ENCODE measurements at regions not wholly inside any gene's neighbourhood (a gene's known extent, or its start where the extent isn't known, plus 50 kb on each side); places are given as distances from the start of the nearest gene placed in this dataset.

DNA sequence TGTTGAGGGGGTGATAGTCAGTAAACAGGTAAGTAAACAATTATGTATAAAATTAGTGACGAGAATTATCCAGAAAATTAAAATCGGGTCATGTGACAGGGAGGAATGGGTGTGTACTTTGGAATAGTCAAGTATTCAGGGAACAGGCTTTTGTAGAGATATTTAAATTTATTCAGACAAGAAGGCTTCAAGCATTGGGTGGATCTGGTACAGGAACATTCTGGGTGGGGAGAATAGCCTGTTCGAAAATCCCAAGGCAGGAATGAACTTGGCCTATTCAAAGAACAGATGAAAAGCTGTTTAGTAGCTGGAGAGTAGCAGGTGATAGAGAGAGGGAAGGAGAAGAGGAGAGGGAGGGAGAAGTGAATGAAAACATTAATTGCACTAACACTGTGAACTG, 448.9 kb upstream of the FZD8 start:
- Histone ChIP-seq H3K9me3 (ENCODE audit: low read depth, low read length) (no peaks in the 10 kb centered on the region), H4K20me1 (ENCODE audit: insufficient read depth, low read length) (no peaks in the 10 kb centered on the region), H3K27ac (ENCODE audit: low read depth, low read length) (no peak overlapping the region), H3K4me2 (ENCODE audit: insufficient read depth, low read length) (no peak overlapping the region), H3K4me3 (ENCODE audit: insufficient read depth, low read length) (no peak overlapping the region), H2AFZ (ENCODE audit: low read length) (no peak overlapping the region), H3K4me1 (ENCODE audit: insufficient read depth, low read length) (no peaks in the 10 kb centered on the region), H3K36me3 (ENCODE audit: insufficient read depth, low read length) (no peaks in the 10 kb centered on the region), H3K79me2 (ENCODE audit: insufficient read depth, low read length) (no peaks in the 10 kb centered on the region), H3K27me3 (ENCODE audit: insufficient read depth, low read length) (no peaks in the 10 kb centered on the region)
- TF ChIP-seq, protein P1, sequence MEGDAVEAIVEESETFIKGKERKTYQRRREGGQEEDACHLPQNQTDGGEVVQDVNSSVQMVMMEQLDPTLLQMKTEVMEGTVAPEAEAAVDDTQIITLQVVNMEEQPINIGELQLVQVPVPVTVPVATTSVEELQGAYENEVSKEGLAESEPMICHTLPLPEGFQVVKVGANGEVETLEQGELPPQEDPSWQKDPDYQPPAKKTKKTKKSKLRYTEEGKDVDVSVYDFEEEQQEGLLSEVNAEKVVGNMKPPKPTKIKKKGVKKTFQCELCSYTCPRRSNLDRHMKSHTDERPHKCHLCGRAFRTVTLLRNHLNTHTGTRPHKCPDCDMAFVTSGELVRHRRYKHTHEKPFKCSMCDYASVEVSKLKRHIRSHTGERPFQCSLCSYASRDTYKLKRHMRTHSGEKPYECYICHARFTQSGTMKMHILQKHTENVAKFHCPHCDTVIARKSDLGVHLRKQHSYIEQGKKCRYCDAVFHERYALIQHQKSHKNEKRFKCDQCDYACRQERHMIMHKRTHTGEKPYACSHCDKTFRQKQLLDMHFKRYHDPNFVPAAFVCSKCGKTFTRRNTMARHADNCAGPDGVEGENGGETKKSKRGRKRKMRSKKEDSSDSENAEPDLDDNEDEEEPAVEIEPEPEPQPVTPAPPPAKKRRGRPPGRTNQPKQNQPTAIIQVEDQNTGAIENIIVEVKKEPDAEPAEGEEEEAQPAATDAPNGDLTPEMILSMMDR (IDR thresholded peaks at IDR 0.05; ENCODE audit: extremely low read depth, low read depth, low read length): no peak
- DNase-seq (ENCODE audit: insufficient read length, low spot score, missing footprints): no peak

DNA sequence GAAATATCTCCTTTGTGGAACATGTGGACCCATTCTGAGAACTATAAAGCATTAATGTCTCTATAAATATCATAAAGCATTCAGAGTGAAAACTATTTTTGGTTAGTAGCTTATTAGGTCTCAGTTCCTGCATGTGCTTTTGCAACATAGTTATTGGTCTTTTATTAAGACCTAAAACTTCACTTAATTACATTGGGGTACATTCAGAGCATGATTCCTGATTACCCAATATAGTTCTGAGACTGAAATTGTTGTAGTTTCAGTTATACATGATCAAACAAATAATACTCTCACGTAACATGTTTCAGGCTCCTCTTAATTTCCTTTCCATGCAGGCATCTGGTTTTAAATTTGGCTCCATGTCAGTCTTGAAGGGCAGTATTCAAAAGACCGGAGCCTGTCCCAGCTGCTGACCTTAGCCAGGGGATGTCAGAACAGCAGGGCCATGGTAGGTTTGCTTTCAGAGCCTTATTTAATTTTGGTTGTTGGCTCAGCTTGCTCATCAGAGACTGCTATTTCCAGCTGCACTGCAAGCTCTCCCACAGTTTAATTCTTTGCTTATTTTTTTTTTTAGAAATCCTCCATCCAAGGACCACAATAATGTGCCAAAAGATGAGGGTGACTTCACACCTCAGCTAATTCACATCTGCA, 447.8 kb upstream of the FZD8 start:
- H3K27ac ChIP-seq (ENCODE audit: low read depth, low read length): no peak overlapping the region
- H3K9me3 ChIP-seq (ENCODE audit: low read depth, low read length): no peaks in the 10 kb centered on the region
- H3K36me3 ChIP-seq (ENCODE audit: insufficient read depth, low read length): no peaks in the 10 kb centered on the region
- no peak overlapping the region for H3K4me2 ChIP-seq (ENCODE audit: insufficient read depth, low read length)
- no peaks in the 10 kb centered on the region for H3K27me3 ChIP-seq (ENCODE audit: insufficient read depth, low read length)
- TF ChIP-seq, protein P1 (IDR thresholded peaks at IDR 0.05; ENCODE audit: extremely low read depth, low read depth, low read length): no peak
- H3K4me3 ChIP-seq (ENCODE audit: insufficient read depth, low read length): no peak overlapping the region
- no peaks in the 10 kb centered on the region for H4K20me1 ChIP-seq (ENCODE audit: insufficient read depth, low read length)
- no peaks in the 10 kb centered on the region for H3K79me2 ChIP-seq (ENCODE audit: insufficient read depth, low read length)
- H3K4me1 ChIP-seq (ENCODE audit: insufficient read depth, low read length): no peaks in the 10 kb centered on the region
- H2AFZ ChIP-seq (ENCODE audit: low read length): no peak overlapping the region
- DNase-seq (ENCODE audit: insufficient read length, low spot score, missing footprints): no peak

DNA sequence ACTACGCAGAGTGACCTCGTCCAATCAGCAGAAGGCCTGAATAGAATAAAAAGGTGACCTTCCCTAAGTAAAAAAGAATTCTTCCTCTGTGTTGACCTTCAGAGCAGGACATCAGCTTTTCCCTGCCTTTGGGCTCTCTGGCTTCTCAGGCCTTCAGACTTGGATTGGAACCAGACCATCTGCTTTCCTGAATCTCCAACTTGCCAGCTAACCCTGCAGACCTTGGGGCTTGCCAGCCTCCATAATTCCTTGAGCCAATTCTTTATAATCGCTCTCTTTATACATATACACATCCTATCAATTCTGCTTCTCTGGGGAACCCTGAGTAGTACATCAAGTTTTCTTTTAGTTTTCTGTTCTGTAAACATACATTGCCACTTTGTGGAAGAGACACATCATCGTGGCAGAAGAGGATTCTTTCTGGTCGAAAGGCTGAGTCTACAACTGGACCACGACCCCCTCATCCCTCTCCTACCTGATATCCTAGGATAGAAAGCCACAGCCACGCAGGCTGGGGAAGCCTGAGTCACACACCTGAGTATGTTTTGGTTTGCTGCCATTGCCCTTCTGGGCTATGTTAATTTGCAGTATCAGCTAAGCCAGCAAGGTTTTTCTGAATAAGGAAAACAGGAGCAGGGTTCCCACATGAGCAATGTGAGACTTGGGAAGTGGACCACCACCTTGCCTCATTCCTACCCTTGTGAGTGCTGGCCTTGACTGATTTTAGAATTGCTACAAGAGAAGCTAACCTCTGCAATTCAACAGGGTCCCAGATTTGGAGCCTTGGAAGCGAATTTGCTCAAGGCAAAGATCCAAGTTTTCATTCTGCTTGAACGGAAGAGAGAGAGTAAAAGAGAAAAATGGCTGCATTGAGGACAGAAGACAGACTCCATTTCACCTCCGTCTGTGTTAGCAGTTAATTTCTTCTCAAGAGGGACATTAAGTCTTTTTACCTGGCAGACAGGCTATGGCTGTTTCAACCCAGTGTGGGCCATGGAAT, 445.2 kb upstream of the FZD8 start:
- no peak for DNase-seq (ENCODE audit: insufficient read length, low spot score, missing footprints)
- no peak overlapping the region for H2AFZ ChIP-seq (ENCODE audit: low read length)
- no peaks in the 10 kb centered on the region for H3K4me1 ChIP-seq (ENCODE audit: insufficient read depth, low read length)
- H4K20me1 ChIP-seq (ENCODE audit: insufficient read depth, low read length): no peaks in the 10 kb centered on the region
- H3K36me3 ChIP-seq (ENCODE audit: insufficient read depth, low read length): no peaks in the 10 kb centered on the region
- H3K27me3 ChIP-seq (ENCODE audit: insufficient read depth, low read length): no peaks in the 10 kb centered on the region
- TF ChIP-seq, protein P1 (IDR thresholded peaks at IDR 0.05; ENCODE audit: extremely low read depth, low read depth, low read length): no peak
- no peak overlapping the region for H3K4me2 ChIP-seq (ENCODE audit: insufficient read depth, low read length)
- no peak overlapping the region for H3K27ac ChIP-seq (ENCODE audit: low read depth, low read length)
- no peaks in the 10 kb centered on the region for H3K9me3 ChIP-seq (ENCODE audit: low read depth, low read length)
- no peak overlapping the region for H3K4me3 ChIP-seq (ENCODE audit: insufficient read depth, low read length)
- no peaks in the 10 kb centered on the region for H3K79me2 ChIP-seq (ENCODE audit: insufficient read depth, low read length)

DNA sequence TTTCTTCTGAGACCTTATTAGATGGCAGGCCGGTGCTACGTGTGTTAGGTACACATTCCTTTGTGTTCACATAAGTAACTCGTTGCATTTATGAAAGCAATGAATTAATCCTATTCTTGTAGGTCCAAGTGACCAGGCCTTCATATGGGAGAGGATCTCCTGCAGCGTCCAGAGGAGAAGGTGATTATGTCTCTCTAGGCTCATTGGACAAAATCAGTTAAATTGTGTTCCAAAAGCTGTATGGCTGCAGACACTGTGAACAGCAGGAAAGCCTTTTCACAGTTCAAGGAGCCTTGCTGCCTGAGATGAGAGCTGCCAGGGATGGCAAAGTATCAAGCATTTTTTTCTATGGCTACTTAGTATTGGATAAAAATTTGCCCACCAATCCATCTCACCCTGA, 433.1 kb upstream of the FZD8 start:
- H3K79me2 ChIP-seq (ENCODE audit: insufficient read depth, low read length): no peaks in the 10 kb centered on the region
- H3K4me2 ChIP-seq (ENCODE audit: insufficient read depth, low read length): no peak overlapping the region
- H3K4me1 ChIP-seq (ENCODE audit: insufficient read depth, low read length): no peaks in the 10 kb centered on the region
- H3K9me3 ChIP-seq (ENCODE audit: low read depth, low read length): no peaks in the 10 kb centered on the region
- no peak overlapping the region for H2AFZ ChIP-seq (ENCODE audit: low read length)
- H3K4me3 ChIP-seq (ENCODE audit: insufficient read depth, low read length): no peak overlapping the region
- no peaks in the 10 kb centered on the region for H3K27me3 ChIP-seq (ENCODE audit: insufficient read depth, low read length)
- no peaks in the 10 kb centered on the region for H3K36me3 ChIP-seq (ENCODE audit: insufficient read depth, low read length)
- TF ChIP-seq, protein P1 (IDR thresholded peaks at IDR 0.05; ENCODE audit: extremely low read depth, low read depth, low read length): no peak
- H4K20me1 ChIP-seq (ENCODE audit: insufficient read depth, low read length): no peaks in the 10 kb centered on the region
- DNase-seq (ENCODE audit: insufficient read length, low spot score, missing footprints): no peak
- H3K27ac ChIP-seq (ENCODE audit: low read depth, low read length): no peak overlapping the region

Measured in osteoblast (primary cell).